IMR-90 (cell line): ENCODE measurements at regions not wholly inside any gene's neighbourhood (a gene's known extent, or its start where the extent isn't known, plus 50 kb on each side); places are given as distances from the start of the nearest gene placed in this dataset.

Experiments used
- ATAC-seq: fragments of 200-7000 bp; cut with Tn5 transposase; 2 replicates; pipeline ENCODE4 v1.9.1; 2020; ENCODE audit warnings: low read depth, mild to moderate bottlenecking, moderate library complexity
- BruUV-seq: library from RNA; stranded (reverse); fragments of 400-500 nt; replicated peaks from 2 replicates; lab custom pipeline; 2021; lab: Mats Ljungman, UMichigan
- CTCF ChIA-PET: fragments of 300-600 bp; formaldehyde crosslinking; extraction: SDS; loops from one replicate; lab custom pipeline; 2021; ENCODE audit warnings: antibody characterized with exemption; lab: Yijun Ruan, JAX
- POLR2A ChIA-PET: fragments of 300-600 bp; sonication (Branson Sonifier 250); formaldehyde crosslinking; loops from one replicate; lab custom pipeline; 2022; ENCODE audit warnings: antibody characterized with exemption; ENCODE audit not compliant: unreplicated experiment; lab: Charles Lee
- DNase-seq: peaks from one replicate; pipeline ENCODE4 v3.0.0; 2013
- H2AFZ ChIP-seq: replicated peaks from 2 replicates; pipeline ENCODE3; 2013; ENCODE audit warnings: low read length, mild to moderate bottlenecking; ENCODE audit not compliant: poor library complexity
- H2AK5ac ChIP-seq: 2 replicates; pipeline ENCODE4 v1.6.1; 2013; ENCODE audit warnings: low read depth, low read length, inconsistent platforms
- H2AK9ac ChIP-seq: replicated peaks from 2 replicates; pipeline ENCODE3; 2013; ENCODE audit warnings: mild to moderate bottlenecking, low read depth, low read length, moderate library complexity; ENCODE audit not compliant: poor library complexity
- H2BK120ac ChIP-seq: 2 replicates; pipeline ENCODE4 v1.6.1; 2013; ENCODE audit warnings: low read depth, low read length, inconsistent platforms
- H2BK15ac ChIP-seq: 3 replicates; pipeline ENCODE4 v1.6.1; 2013; ENCODE audit warnings: low read depth, low read length, inconsistent platforms
- H2BK20ac ChIP-seq: 2 replicates; pipeline ENCODE4 v1.6.1; 2013; ENCODE audit warnings: low read depth, mild to moderate bottlenecking, inconsistent platforms, low read length, moderate library complexity
- H2BK5ac ChIP-seq: 2 replicates; pipeline ENCODE4 v1.6.1; 2013; ENCODE audit warnings: mild to moderate bottlenecking, low read depth, low read length, inconsistent platforms; ENCODE audit not compliant: poor library complexity, severe bottlenecking
- H3K14ac ChIP-seq: replicated peaks from 2 replicates; pipeline ENCODE4 v1.6.1; 2013; ENCODE audit warnings: low read depth, low read length, inconsistent platforms
- H3K18ac ChIP-seq: 2 replicates; pipeline ENCODE4 v1.6.1; 2013; ENCODE audit warnings: low read depth, low read length, control low read depth
- H3K23ac ChIP-seq: 2 replicates; pipeline ENCODE4 v1.6.1; 2013; ENCODE audit warnings: low read depth, low read length, inconsistent platforms
- H3K27ac ChIP-seq: 2 replicates; pipeline ENCODE4 v1.5.1; 2013; ENCODE audit warnings: mild to moderate bottlenecking, control low read depth, low read length; ENCODE audit not compliant: insufficient read depth
- H3K27me3 ChIP-seq: 2 replicates; pipeline ENCODE4 v1.6.1; 2013; ENCODE audit warnings: low read length; ENCODE audit not compliant: control insufficient read depth, insufficient read depth
- H3K36me3 ChIP-seq: 2 replicates; pipeline ENCODE4 v1.6.1; 2013; ENCODE audit warnings: low read length, mixed read lengths; ENCODE audit not compliant: control insufficient read depth, insufficient read depth
- H3K4ac ChIP-seq: 2 replicates; pipeline ENCODE4 v1.6.1; 2013; ENCODE audit warnings: low read depth, low read length, inconsistent platforms
- H3K4me1 ChIP-seq: 2 replicates; pipeline ENCODE4 v1.6.1; 2013; ENCODE audit warnings: low read length, mixed read lengths; ENCODE audit not compliant: control insufficient read depth, insufficient read depth
- H3K4me2 ChIP-seq: 2 replicates; pipeline ENCODE4 v1.6.1; 2013; ENCODE audit warnings: low read depth, mild to moderate bottlenecking, control low read depth, low read length, moderate library complexity
- H3K4me3 ChIP-seq: 2 replicates; pipeline ENCODE4 v1.5.1; 2013; ENCODE audit warnings: low read depth, mild to moderate bottlenecking, control low read depth, low read length, moderate library complexity; ENCODE audit not compliant: insufficient read depth
- H3K56ac ChIP-seq: 2 replicates; pipeline ENCODE4 v1.6.1; 2013; ENCODE audit warnings: low read length, inconsistent platforms; ENCODE audit not compliant: insufficient read depth; ENCODE audit errors: extremely low read depth
- H3K79me1 ChIP-seq, 2 experiments: 2 replicates each; pipeline ENCODE4 v1.6.1; 2013; ENCODE audit warnings: low read length in 2 of 2, inconsistent platforms in 1 of 2, low read depth in 1 of 2
- H3K9ac ChIP-seq: 2 replicates; pipeline ENCODE4 v1.6.1; 2013; ENCODE audit warnings: low read depth, low read length, control low read depth
- H3K9me1 ChIP-seq: 2 replicates; pipeline ENCODE4 v1.6.1; 2013; ENCODE audit warnings: low read length, inconsistent platforms; ENCODE audit not compliant: insufficient read depth
- H3K9me3 ChIP-seq: 2 replicates; pipeline ENCODE4 v1.6.1; 2013; ENCODE audit warnings: low read length; ENCODE audit not compliant: control insufficient read depth, insufficient read depth
- H4K20me1 ChIP-seq: 2 replicates; pipeline ENCODE4 v1.6.1; 2013; ENCODE audit warnings: low read length, inconsistent platforms; ENCODE audit not compliant: insufficient read depth
- H4K5ac ChIP-seq: 2 replicates; pipeline ENCODE4 v1.6.1; 2013; ENCODE audit warnings: mild to moderate bottlenecking, low read depth, low read length, control low read depth
- H4K8ac ChIP-seq, 2 experiments: 2 replicates each; pipeline ENCODE4 v1.6.1; 2013; ENCODE audit warnings: low read depth in 2 of 2, low read length in 2 of 2, control low read depth in 1 of 2, inconsistent platforms in 1 of 2
- H4K91ac ChIP-seq: 2 replicates; pipeline ENCODE4 v1.6.1; 2013; ENCODE audit warnings: low read depth, low read length, inconsistent platforms; ENCODE audit not compliant: insufficient read depth
- BHLHE40 ChIP-seq: fragments of 150-350 bp; IDR thresholded peaks from 2 replicates; pipeline ENCODE4 v1.6.1; 2016; ENCODE audit warnings: mild to moderate bottlenecking, low read depth, low read length
- CEBPB ChIP-seq: IDR thresholded peaks from 2 replicates; pipeline ENCODE4 v1.6.1; 2012; ENCODE audit warnings: low read depth, low read length, improper control_type of control experiment
- CHD1 ChIP-seq: IDR thresholded peaks from 2 replicates; pipeline ENCODE4 v1.6.1; 2012; ENCODE audit warnings: low read depth, low read length, improper control_type of control experiment
- CTCF ChIP-seq: conservative IDR thresholded peaks from 2 replicates; pipeline ENCODE4 v1.5.1; 2012; ENCODE audit warnings: mild to moderate bottlenecking, low read depth, low read length, improper control_type of control experiment
- FOS ChIP-seq: fragments of 150-350 bp; IDR thresholded peaks from 2 replicates; pipeline ENCODE4 v1.6.1; 2016; ENCODE audit warnings: low read depth, low read length
- MAFK ChIP-seq: IDR thresholded peaks from 2 replicates; pipeline ENCODE4 v1.6.1; 2012; ENCODE audit warnings: low read depth, low read length, improper control_type of control experiment
- MAZ ChIP-seq: IDR thresholded peaks from 2 replicates; pipeline ENCODE4 v1.6.1; 2012; ENCODE audit warnings: low read depth, mild to moderate bottlenecking, low read length, improper control_type of control experiment, moderate library complexity, borderline replicate concordance
- MXI1 ChIP-seq: IDR thresholded peaks from 2 replicates; pipeline ENCODE4 v1.6.1; 2012; ENCODE audit warnings: low read depth, mild to moderate bottlenecking, low read length, moderate library complexity, borderline replicate concordance
- NFE2L2 ChIP-seq: fragments of 150-350 bp; IDR thresholded peaks from 2 replicates; pipeline ENCODE4 v1.6.1; 2016; ENCODE audit warnings: low read depth, mild to moderate bottlenecking, low read length
- POLR2A ChIP-seq: IDR thresholded peaks from 2 replicates; pipeline ENCODE4 v1.6.1; 2012; ENCODE audit warnings: mild to moderate bottlenecking, low read depth, low read length
- RAD21 ChIP-seq: IDR thresholded peaks from 2 replicates; pipeline ENCODE4 v1.6.1; 2012; ENCODE audit warnings: low read length, improper control_type of control experiment
- RCOR1 ChIP-seq: IDR thresholded peaks from 2 replicates; pipeline ENCODE4 v1.6.1; 2012; ENCODE audit warnings: mild to moderate bottlenecking, low read length, improper control_type of control experiment; ENCODE audit not compliant: insufficient replicate concordance
- RFX5 ChIP-seq: IDR thresholded peaks from 2 replicates; pipeline ENCODE4 v1.8.0; 2012; ENCODE audit warnings: low read depth, mild to moderate bottlenecking, low read length, moderate library complexity
- SMC3 ChIP-seq: fragments of 150-350 bp; IDR thresholded peaks from 2 replicates; pipeline ENCODE4 v1.6.1; 2016; ENCODE audit warnings: low read depth, mild to moderate bottlenecking, antibody characterized with exemption, low read length, moderate library complexity
- WGBS, 2 experiments: methylation state at CpG; one replicate each; pipeline versions ENCODE4 v1.1.5 to v1.1.7; 2013; ENCODE audit warnings: missing lambda C conversion rate in 2 of 2; ENCODE audit not compliant: insufficient read length in 1 of 2; ENCODE audit errors: extremely low coverage in 2 of 2; 5-methylcytosine and 5-hydroxymethylcytosine counted together
- dilution Hi-C: fragments of 300-500 bp; cut with HindIII; formaldehyde crosslinking; loops from one replicate; pipeline ENCODE4 v1.14.3; 2018; ENCODE audit warnings: low sequenced_read_pairs; ENCODE audit not compliant: unreplicated experiment
- in situ Hi-C: fragments of 300-500 bp; cut with MboI; formaldehyde crosslinking; loops from 3 replicates; pipeline ENCODE4 v1.14.3; 2019; ENCODE audit warnings: low sequenced_read_pairs, inconsistent platforms, mixed read lengths
- intact Hi-C: fragments of 100-400 bp; cut with micrococcal nuclease; formaldehyde crosslinking; loops from 2 replicates; pipeline ENCODE4 v1.10.0; 2022
- TF ChIP-seq, protein P1 (sequence below): fragments of 150-350 bp; IDR thresholded peaks from 2 replicates; pipeline ENCODE4 v1.6.1; 2017; ENCODE audit warnings: mild to moderate bottlenecking, antibody characterized with exemption, low read length, low read depth
- TF ChIP-seq, protein P2 (sequence below): fragments of 150-350 bp; IDR thresholded peaks from 2 replicates; pipeline ENCODE4 v1.6.1; 2016; ENCODE audit warnings: low read depth, mild to moderate bottlenecking, low read length, moderate library complexity, borderline replicate concordance

GRCh38 chr6:99177736-99178135 is 171.7 kb downstream of the FAXC start:
- Histone ChIP-seq H2BK5ac (no peak overlapping the region), H3K4ac (no peak overlapping the region), H3K4me3 (no peak overlapping the region), H3K4me2 (no peak overlapping the region), H3K36me3 (no peaks in the 10 kb centered on the region), H3K9me3 (no peaks in the 10 kb centered on the region), H2AK5ac (no peak overlapping the region), H3K4me1 (no peaks in the 10 kb centered on the region), H3K18ac (no peak overlapping the region), H3K14ac (no peak overlapping the region), H2AK9ac (no peak overlapping the region), H3K23ac (no peak overlapping the region), H3K79me1 (no peaks in the 10 kb centered on the region), H3K56ac (no peak overlapping the region), H4K91ac (no peak overlapping the region), H2BK20ac (no peak overlapping the region), H4K20me1 (no peaks in the 10 kb centered on the region), H2BK120ac (no peak overlapping the region), H2AFZ (no peak overlapping the region), H4K8ac (no peak overlapping the region), H3K9ac (no peak overlapping the region), H3K27ac (no peak overlapping the region), H2BK15ac (no peak overlapping the region), H3K27me3 (no peaks in the 10 kb centered on the region), H3K9me1 (no peaks in the 10 kb centered on the region), H4K5ac (no peak overlapping the region)
- in situ Hi-C loops (no loop called here), dilution Hi-C loops (no loop called here), intact Hi-C loops (no loop called here)
- TF ChIP-seq RFX5, result no peak
- no peak for TF ChIP-seq CTCF
- TF ChIP-seq, protein P1, sequence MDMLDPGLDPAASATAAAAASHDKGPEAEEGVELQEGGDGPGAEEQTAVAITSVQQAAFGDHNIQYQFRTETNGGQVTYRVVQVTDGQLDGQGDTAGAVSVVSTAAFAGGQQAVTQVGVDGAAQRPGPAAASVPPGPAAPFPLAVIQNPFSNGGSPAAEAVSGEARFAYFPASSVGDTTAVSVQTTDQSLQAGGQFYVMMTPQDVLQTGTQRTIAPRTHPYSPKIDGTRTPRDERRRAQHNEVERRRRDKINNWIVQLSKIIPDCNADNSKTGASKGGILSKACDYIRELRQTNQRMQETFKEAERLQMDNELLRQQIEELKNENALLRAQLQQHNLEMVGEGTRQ, result no peak
- TF ChIP-seq POLR2A, result no peak
- no peak for TF ChIP-seq RAD21
- TF ChIP-seq NFE2L2, result no peak
- no peak for TF ChIP-seq MAZ
- no peak for TF ChIP-seq SMC3
- no peak for TF ChIP-seq CEBPB
- no peak for TF ChIP-seq RCOR1
- no peak for TF ChIP-seq MXI1
- TF ChIP-seq, protein P2, sequence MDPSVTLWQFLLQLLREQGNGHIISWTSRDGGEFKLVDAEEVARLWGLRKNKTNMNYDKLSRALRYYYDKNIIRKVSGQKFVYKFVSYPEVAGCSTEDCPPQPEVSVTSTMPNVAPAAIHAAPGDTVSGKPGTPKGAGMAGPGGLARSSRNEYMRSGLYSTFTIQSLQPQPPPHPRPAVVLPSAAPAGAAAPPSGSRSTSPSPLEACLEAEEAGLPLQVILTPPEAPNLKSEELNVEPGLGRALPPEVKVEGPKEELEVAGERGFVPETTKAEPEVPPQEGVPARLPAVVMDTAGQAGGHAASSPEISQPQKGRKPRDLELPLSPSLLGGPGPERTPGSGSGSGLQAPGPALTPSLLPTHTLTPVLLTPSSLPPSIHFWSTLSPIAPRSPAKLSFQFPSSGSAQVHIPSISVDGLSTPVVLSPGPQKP, result no peak
- TF ChIP-seq FOS, result no peak
- TF ChIP-seq MAFK, result no peak
- no peak for TF ChIP-seq CHD1
- no peak for TF ChIP-seq BHLHE40
- DNase-seq, result no peak
- BruUV-seq, result no TSS peak
- POLR2A ChIA-PET, result no interaction called here
- no peak for ATAC-seq
- CTCF ChIA-PET, result no interaction called here
- WGBS, 2 experiments, result no CpG with 5 or more reads among the region's 2 CpGs
